Esophagus muscularis mucosa (tissue), 4 donors: ENCODE measurements at regions not wholly inside any gene's neighbourhood (a gene's known extent, or its start where the extent isn't known, plus 50 kb on each side); places are given as distances from the start of the nearest gene placed in this dataset.

Source experiments
- DNase-seq: peaks from one replicate; pipeline ENCODE4 v3.0.0-alpha.2; 2017; ENCODE audit errors: extremely low spot score
- H3K27ac ChIP-seq, 4 donors: fragments of 200-600 bp; sonication (generic); replicated peaks in 1 of 4; 1 replicate in 3 of 4; 2 replicates in 1 of 4; pipeline ENCODE4 v1.5.1; 2016 to 2019; ENCODE audit warnings: mild to moderate bottlenecking in 1 of 4
- H3K27me3 ChIP-seq, 4 donors: fragments of 200-600 bp; sonication (generic); one replicate each; pipeline versions ENCODE4 v1.5.1 to v1.6.0; 2016 to 2019
- H3K36me3 ChIP-seq, 4 donors: fragments of 200-600 bp; sonication (generic); one replicate each; pipeline ENCODE4 v1.5.1; 2016 to 2019
- H3K4me1 ChIP-seq, 4 donors: fragments of 200-600 bp; sonication (generic); one replicate each; pipeline ENCODE4 v1.5.1; 2016 to 2019
- H3K4me3 ChIP-seq, 4 donors: fragments of 200-600 bp; sonication (generic); 1 replicate in 2 of 4; 2 replicates in 2 of 4; pipeline ENCODE4 v1.5.1; 2016 to 2019; ENCODE audit warnings: mild to moderate bottlenecking in 4 of 4, moderate library complexity in 1 of 4
- H3K9me3 ChIP-seq, 4 donors: fragments of 200-600 bp; sonication (generic); 1 replicate in 3 of 4; 2 replicates in 1 of 4; pipeline ENCODE4 v1.5.1; 2016 to 2019
- EP300 ChIP-seq: sonication (generic); formaldehyde crosslinking; IDR thresholded peaks from one replicate; pipeline ENCODE4 v1.6.1; 2017; ENCODE audit warnings: antibody characterized with exemption
- POLR2A ChIP-seq: fragments of 450-650 bp; IDR thresholded peaks from one replicate; pipeline ENCODE4 v1.6.1; 2017; ENCODE audit warnings: antibody characterized with exemption, moderate library complexity, mild to moderate bottlenecking, low read depth
- POLR2AphosphoS5 ChIP-seq, 2 donors: sonication (generic); formaldehyde crosslinking; IDR thresholded peaks; one replicate each; pipeline ENCODE4 v1.6.1; 2017; ENCODE audit warnings: antibody characterized with exemption in 2 of 2
- WGBS: methylation state at CpG from one replicate; pipeline ENCODE4 v1.1.5; 2018; 5-methylcytosine and 5-hydroxymethylcytosine counted together
- intact Hi-C: fragments of 100-400 bp; cut with DNase I; formaldehyde crosslinking; loops from one replicate; pipeline ENCODE4 v1.15.1; 2023
- TF ChIP-seq, protein P1 (sequence below), 3 experiments: fragments of 200-600 bp in 2 of 3; fragments of 450-650 bp in 1 of 3; sonication (generic) in 2 of 3; IDR thresholded peaks; one replicate each; pipeline ENCODE4 v1.5.1; 2017 to 2019; ENCODE audit warnings: antibody characterized with exemption in 3 of 3, mild to moderate bottlenecking in 2 of 3, moderate library complexity in 1 of 3

DNA sequence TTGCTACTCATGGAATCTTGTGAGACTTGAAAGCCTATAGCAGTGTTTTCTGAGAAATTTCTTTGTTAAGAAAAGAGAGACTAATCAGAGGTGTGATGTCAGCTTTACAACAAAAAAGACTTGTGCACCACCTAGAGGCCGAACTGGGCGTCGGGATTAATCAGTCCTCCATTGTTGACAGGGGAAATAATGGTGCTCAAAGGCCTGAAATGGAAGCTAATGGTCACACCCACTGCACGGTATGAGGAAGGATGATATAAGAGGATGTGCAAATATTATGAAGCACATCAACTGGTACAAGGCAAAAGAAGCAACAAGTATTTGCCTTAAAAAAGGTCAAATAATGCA is 480.2 kb upstream of the MIR17HG start:
- TF ChIP-seq POLR2A = no peak
- TF ChIP-seq, protein P1, sequence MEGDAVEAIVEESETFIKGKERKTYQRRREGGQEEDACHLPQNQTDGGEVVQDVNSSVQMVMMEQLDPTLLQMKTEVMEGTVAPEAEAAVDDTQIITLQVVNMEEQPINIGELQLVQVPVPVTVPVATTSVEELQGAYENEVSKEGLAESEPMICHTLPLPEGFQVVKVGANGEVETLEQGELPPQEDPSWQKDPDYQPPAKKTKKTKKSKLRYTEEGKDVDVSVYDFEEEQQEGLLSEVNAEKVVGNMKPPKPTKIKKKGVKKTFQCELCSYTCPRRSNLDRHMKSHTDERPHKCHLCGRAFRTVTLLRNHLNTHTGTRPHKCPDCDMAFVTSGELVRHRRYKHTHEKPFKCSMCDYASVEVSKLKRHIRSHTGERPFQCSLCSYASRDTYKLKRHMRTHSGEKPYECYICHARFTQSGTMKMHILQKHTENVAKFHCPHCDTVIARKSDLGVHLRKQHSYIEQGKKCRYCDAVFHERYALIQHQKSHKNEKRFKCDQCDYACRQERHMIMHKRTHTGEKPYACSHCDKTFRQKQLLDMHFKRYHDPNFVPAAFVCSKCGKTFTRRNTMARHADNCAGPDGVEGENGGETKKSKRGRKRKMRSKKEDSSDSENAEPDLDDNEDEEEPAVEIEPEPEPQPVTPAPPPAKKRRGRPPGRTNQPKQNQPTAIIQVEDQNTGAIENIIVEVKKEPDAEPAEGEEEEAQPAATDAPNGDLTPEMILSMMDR (IDR thresholded peaks at IDR 0.05) = peak; percentile 27 to 58 (median 41)
- intact Hi-C loops = no loop called here
- 15% methylated on average over 4 of the region's 4 CpGs for WGBS
- H3K4me3 ChIP-seq = no peak overlapping the region
- no peaks in the 10 kb centered on the region for H3K36me3 ChIP-seq
- H3K9me3 ChIP-seq = no peaks in the 10 kb centered on the region
- H3K27me3 ChIP-seq = no peaks in the 10 kb centered on the region
- no peaks in the 10 kb centered on the region for H3K4me1 ChIP-seq
- no peak overlapping the region for H3K27ac ChIP-seq
- DNase-seq = no peak

DNA sequence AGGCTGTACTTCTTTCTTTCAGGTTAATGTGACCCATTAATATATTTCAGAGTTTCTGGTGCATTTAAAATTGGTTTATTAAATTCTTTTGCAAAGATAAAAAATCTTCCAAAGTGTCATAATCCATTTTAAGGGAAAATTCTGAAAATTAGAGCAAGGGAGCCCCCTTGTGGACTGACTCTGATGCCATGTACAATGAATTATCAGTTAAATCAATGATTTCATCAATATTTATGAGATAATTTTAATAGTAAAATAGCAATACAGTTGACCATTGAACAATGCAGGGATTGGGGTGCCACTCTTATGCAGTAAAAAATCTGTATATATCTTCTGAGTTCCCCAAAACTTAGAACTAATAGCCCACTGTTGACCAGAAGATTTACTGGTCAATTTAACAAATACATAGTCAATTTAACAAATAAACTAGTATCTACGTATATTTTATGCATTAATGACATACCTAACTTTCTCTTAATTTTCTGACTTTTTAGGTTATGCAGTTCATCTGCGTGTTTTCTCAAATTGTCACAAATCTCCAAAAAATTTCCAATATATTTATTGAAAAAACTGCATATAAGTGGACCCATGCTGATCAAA is 479.1 kb upstream of the MIR17HG start:
- H3K4me1 ChIP-seq = no peaks in the 10 kb centered on the region
- 66% methylated on average over 2 of the region's 2 CpGs for WGBS
- no peaks in the 10 kb centered on the region for H3K36me3 ChIP-seq
- no peak for TF ChIP-seq POLR2A
- TF ChIP-seq, protein P1 (IDR thresholded peaks at IDR 0.05) = peak; percentile 34 to 59 (median 47)
- H3K27ac ChIP-seq = no peak overlapping the region
- no peaks in the 10 kb centered on the region for H3K27me3 ChIP-seq
- H3K4me3 ChIP-seq = no peak overlapping the region
- no peak for DNase-seq
- intact Hi-C loops = no loop called here
- no peaks in the 10 kb centered on the region for H3K9me3 ChIP-seq

DNA sequence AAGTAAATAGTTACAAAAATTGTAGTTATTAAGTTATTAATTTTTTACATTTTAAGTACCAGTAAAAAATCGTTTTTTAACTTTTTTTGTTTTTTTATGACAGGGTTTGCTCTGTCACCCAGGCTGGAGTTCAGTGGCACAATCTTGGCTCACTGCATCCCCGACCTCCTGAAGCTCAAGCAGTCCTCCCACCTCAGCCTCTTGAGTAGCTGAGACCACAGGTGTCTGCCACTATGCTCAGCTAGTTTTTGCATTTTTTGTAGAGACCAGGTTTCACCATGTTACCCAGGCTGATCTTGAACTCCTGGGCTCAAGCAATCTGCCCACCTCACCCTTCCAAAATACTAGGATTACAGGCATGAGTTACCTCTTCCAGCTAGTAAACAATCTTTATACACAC is 477.9 kb upstream of the MIR17HG start:
- Histone ChIP-seq H3K27ac (no peak overlapping the region), H3K4me1 (no peaks in the 10 kb centered on the region), H3K36me3 (no peaks in the 10 kb centered on the region), H3K9me3 (no peaks in the 10 kb centered on the region), H3K27me3 (no peaks in the 10 kb centered on the region), H3K4me3 (no peak overlapping the region)
- 38% methylated on average over 2 of the region's 2 CpGs for WGBS
- DNase-seq = no peak
- intact Hi-C loops = no loop called here
- TF ChIP-seq POLR2A (no peak), POLR2AphosphoS5 (IDR thresholded peaks at IDR 0.05) (no peak), EP300 (no peak)
- TF ChIP-seq, protein P1 (IDR thresholded peaks at IDR 0.05) = no peak

DNA sequence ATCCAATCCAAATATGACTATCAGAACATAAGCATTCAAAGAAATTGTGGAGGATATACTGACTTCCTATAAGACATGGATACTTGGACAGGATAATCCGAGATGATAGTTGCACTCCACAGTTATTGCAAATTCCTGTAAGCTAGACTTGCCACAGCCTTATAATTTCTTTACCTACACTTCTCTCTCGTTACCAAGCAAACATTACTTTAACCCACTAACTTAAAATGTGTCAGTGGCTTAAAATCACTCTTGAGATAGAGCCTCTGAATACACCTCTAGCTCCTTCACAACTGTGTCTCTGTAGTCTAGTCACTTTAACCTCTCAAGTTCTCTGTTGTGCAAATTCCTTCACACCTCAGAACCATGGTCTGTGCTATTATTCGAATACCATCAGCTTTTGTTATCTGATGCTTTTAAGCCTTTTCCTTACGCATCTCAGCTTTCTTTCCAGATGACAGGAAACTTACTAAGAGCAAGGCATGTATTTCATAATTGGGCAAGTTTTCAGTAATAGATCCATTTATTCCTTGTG is 474.9 kb upstream of the MIR17HG start:
- no peak for TF ChIP-seq POLR2A
- TF ChIP-seq, protein P1 (IDR thresholded peaks at IDR 0.05) = no peak
- no peak for TF ChIP-seq POLR2AphosphoS5 (IDR thresholded peaks at IDR 0.05)
- no peak for TF ChIP-seq EP300
- H3K36me3 ChIP-seq = no peaks in the 10 kb centered on the region
- H3K4me1 ChIP-seq = no peaks in the 10 kb centered on the region
- no peak overlapping the region for H3K4me3 ChIP-seq
- WGBS = 78% methylated on average over 4 of the region's 4 CpGs
- no peaks in the 10 kb centered on the region for H3K9me3 ChIP-seq
- DNase-seq = no peak
- no peak overlapping the region for H3K27ac ChIP-seq
- no peaks in the 10 kb centered on the region for H3K27me3 ChIP-seq
- intact Hi-C loops = no loop called here

DNA sequence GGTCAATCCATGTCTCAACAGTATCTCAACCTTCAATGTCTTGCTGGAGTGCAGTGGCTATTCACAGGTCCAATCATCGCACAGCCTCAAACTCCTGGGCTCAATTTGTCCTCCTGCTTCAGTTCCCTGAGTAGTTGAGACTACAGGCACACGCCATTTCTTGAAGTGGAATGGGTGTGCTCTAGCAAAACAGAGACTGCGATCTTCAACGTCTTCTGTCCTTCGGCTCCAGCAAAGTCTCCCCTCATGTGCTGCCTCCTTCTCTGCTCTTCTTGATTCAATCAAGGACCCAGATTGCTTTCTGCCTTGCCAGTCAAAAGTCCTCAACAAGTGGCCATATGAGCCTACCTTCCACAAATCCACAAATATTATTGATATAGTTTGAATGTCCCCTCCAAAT is 466.7 kb upstream of the MIR17HG start:
- intact Hi-C loops = no loop called here
- H3K36me3 ChIP-seq = no peaks in the 10 kb centered on the region
- H3K4me1 ChIP-seq = no peaks in the 10 kb centered on the region
- DNase-seq = no peak
- no peaks in the 10 kb centered on the region for H3K9me3 ChIP-seq
- no peak overlapping the region for H3K27ac ChIP-seq
- no peaks in the 10 kb centered on the region for H3K27me3 ChIP-seq
- 97% methylated on average over 5 of the region's 5 CpGs for WGBS
- TF ChIP-seq POLR2AphosphoS5 (IDR thresholded peaks at IDR 0.05) (no peak), EP300 (no peak), POLR2A (no peak)
- TF ChIP-seq, protein P1 (IDR thresholded peaks at IDR 0.05) = no peak
- H3K4me3 ChIP-seq = no peak overlapping the region
